Endothelial cell of hepatic sinusoid (primary cell): ENCODE measurements at regions not wholly inside any gene's neighbourhood (a gene's known extent, or its start where the extent isn't known, plus 50 kb on each side); places are given as distances from the start of the nearest gene placed in this dataset.

Source experiments
- in situ Hi-C: cut with HindIII; loops from 2 replicates; pipeline ENCODE4 v1.10.0; 2017; ENCODE audit warnings: low sequenced_read_pairs

- in situ Hi-C loops = no loop called here
Observed at GRCh38 chr11:24297461-24297860, 199.4 kb upstream of the LUZP2 start.

GRCh38 chr11:24298146-24298545 is 198.7 kb upstream of the LUZP2 start:
- in situ Hi-C loops = no loop called here

DNA sequence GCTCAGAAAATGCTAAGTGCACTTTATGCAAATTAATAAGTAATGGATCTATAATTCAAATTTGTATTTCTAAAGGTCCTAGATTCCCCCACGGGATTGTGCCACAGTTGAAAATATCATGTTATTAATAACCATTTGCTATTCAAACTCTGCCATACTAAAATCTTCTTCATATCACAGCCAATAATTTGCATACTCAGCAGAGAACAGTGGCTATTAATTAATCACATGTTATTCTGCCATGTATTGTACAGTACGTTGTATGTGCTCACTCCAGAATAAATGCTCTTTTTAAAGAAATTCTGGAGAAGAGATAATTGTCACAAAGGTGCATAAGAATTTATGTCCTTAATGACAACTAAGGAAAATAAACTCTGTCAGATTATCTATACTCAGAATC is 184.9 kb upstream of the LUZP2 start:
- in situ Hi-C loops = no loop called here

DNA sequence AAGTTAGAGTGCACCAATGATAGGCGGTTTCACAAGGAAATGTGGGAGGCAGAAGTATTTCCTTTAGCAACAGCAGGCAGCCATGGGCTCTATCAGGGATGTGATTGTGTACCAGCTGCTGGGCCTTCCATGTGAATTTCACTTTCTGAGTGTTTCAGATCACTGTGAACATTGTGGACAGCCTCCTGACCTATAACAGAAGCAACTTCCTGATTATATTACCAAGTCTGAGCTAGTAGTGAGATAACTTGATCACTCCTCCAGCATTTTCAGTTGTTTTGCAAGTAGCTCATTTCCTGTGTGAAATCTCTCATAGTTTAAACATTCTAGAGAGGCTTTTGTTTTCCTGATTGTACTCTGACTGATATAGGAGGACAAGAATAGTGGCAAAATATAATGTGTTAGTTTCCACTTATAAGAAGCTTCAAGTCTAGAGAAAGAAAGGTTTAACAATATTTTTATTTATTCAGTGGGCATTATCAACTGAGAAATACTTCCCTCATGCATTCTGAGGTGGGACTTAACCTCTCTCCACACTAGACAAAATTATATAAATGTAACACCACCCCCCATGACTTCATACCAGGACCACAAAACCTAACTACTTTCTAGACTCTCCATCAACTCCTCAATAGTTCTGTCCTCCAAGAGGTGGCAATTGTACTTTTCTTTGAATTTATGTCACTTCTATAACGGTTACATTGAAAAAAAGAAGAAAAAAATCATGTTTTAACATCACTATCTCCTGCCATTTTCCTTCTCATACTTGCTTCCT is 184.2 kb upstream of the LUZP2 start:
- in situ Hi-C loops = no loop called here

GRCh38 chr11:24321229-24321628 is 175.6 kb upstream of the LUZP2 start:
- in situ Hi-C loops = no loop called here

DNA sequence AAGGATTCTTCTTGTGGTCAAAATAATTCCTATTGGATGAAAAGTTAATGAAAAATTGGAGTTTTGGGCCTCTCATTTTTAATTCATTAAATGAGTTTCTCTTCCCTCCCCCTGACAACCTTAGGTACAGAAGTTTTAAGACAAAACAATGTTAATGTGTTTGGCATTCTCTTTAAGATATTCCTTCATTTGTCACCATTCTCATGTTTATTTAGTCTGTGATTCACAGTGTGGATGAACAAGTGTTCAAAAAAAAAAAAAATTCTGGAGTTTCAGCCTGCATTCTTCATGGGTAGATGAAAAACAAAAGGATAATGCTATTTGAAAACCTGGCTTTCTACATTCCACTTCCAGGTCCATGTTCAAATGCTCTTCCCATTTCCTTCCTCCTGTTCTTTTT is 172.6 kb upstream of the LUZP2 start:
- in situ Hi-C loops = no loop called here

DNA sequence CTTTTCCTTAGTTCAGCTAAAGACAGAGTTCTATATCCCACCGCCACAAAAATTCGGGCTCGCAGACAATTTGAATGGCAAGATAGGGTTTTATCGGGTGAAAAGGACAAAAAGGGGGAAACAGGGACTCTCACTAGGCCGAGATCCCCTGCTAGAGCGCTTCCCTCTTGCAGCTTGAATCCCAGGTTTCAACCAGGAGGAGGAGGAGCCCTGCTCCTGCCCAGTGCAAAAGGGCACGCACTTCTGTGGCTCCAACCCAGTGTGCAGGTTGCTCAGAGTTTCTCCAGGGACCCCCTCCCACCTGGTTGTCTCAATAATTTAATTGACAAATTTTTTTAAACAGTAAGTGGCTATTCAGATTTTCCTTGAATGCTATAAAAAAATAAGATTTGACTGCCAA is 152.6 kb upstream of the LUZP2 start:
- in situ Hi-C loops = no loop called here

DNA sequence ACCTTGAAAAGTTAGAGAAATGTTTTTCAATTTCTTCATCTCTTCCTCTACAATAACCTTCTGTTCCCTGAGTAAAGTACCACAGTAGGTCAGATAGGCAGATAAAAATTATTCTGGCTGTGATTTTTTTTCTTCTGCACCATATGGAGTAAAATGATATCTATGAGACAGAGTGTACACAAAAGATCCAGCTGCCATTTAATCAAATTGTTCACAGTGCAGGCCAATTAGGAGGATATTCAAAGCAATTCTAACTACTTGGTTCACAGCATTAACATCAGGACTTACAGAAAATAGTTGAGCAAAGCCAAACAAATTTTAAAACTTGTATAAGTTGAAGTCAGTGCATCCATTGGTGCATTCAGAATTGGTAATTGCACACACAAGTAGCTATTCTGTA is 147.9 kb upstream of the LUZP2 start:
- in situ Hi-C loops = no loop called here

DNA sequence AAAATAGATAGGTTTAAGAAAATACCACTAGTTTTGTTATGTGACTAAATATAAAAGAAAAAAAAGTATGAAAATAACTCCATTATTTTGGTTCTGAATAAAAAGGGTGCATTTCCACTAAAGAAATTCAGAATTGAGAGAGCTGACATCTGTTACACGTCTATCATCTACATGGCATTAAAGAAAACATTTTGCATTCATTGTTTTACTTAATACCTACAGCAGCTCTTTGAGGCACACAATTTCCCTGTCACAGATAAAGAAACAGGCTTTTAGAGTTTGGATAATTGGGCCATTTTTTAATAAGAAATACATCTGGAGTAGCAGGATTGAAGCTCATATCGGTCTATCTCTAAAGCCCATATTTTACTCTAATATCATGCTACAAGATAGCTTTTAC is 145.7 kb upstream of the LUZP2 start:
- in situ Hi-C loops = no loop called here

- in situ Hi-C loops = no loop called here
Observed at GRCh38 chr11:24356501-24356900, 140.4 kb upstream of the LUZP2 start.

- in situ Hi-C loops = no loop called here
Observed at GRCh38 chr11:24357620-24358410, 139.0 kb upstream of the LUZP2 start.

DNA sequence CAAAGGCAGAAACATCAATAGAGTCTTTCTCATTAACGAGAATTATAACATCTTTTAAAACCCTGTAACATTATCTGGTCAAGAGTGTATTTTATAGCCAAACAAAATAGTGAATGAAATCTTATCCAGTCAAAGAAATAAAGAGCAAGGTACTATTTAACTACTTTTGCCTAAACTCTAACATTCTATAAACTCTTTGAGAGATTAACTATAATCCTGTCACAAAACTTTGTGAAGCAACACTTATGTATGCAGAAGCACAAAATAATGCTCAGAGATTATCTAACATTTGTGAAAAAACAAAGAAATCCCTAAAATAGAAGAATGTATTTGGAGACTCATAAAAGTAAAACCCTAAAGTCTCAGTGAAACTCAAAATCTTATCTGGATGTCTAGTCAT is 124.4 kb upstream of the LUZP2 start:
- in situ Hi-C loops = no loop called here

GRCh38 chr11:24373516-24373915 is 123.3 kb upstream of the LUZP2 start:
- in situ Hi-C loops = no loop called here

- in situ Hi-C loops = no loop called here
Observed at GRCh38 chr11:24375351-24375750, 121.5 kb upstream of the LUZP2 start.

DNA sequence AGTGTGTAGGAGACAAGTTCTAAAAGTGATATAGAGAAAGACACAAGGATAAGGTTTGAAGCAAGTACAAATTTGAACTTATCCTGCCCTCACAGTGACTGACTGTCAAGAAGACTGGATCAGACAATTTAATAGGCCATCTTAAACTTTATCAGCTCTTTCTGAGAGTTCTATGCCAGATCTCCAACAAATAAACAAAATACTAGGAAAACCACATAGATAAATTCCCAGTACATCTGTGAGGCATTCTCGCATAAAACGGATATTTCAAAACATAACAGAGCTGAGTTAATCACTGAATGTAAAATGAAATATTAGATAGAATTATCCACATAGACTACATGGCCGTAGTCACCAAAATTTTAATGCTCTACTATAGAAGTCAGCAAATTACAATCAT is 120.9 kb upstream of the LUZP2 start:
- in situ Hi-C loops = no loop called here

- in situ Hi-C loops = no loop called here
Observed at GRCh38 chr11:24383137-24383536, 113.7 kb upstream of the LUZP2 start.

GRCh38 chr11:24384240-24384639 is 112.6 kb upstream of the LUZP2 start:
- in situ Hi-C loops = no loop called here

DNA sequence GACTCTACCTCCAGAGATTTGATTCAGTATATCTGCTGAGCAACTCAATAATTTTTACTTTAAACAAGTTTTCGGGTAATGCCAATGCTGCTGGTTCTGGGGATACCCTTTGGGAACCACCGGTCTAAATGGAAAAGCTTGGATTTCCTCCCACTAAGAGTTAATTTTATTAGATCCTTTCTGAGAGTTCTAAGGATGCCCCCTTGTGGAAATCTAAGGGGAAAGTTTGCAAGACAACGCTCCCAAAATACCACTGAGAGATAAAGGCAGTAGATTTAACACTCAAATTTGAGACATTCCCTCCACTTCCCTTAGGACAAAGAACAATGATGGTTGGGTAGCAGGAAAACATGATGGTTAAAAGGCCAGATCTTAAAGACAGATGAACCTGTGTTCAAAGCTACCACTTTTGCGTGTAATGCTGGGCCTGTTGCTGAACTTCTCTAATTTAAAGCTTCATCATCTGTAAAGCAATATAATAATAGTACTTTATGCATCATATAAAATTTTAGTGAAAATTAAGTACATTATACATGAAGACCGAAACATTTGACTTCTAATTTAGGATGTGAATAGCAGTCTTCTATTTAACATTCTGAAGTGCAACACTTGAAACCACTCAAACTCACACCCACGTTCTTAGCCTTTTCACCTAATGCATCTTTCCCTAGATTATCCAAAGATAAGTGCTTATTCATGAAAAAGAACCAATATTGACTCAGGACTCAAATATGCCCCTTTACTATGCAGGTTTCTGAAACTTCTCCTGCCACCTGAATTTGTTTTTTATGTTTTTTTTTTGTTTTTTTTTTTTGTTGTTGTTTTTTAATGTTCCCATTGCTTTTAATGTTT is 110.1 kb upstream of the LUZP2 start:
- in situ Hi-C loops = no loop called here

DNA sequence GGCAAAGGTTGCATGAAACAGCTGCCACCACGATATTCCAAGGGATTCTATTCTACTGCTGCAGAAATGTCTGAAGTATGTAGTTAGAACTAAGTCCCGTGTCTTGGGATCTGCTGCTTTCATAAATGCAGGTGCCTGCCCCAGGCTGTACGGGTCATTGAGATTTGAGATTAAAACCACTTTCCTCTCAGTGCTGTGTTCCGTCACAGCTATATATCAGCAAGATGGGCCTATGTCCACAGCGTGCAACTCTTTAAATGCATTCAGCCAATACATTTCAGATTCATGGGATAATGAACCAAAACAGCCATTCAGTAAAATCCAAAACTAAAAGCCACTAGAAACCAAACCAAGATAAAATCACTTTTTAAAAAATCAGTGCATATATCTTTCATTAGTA is 107.3 kb upstream of the LUZP2 start:
- in situ Hi-C loops = no loop called here

GRCh38 chr11:24390016-24390415 is 106.8 kb upstream of the LUZP2 start:
- in situ Hi-C loops = no loop called here

DNA sequence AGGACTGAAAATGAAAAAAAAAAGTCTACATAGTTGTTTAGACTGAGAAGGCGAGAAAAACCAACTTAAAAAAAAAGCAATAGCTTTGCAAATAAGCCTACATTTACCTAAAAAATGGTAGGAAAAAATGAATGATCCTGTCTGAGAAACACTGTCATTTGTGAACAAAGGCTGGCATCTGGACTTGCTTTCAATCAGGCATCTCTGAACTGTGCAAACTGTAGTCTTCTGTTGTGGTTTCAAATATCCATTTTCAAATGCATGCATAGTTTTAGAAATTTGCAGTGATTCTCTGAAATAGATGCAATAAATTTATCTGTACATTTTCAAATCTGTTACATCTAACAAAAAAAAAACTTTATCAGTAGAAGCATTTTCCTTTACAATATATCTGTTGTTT is 106.1 kb upstream of the LUZP2 start:
- in situ Hi-C loops = no loop called here

DNA sequence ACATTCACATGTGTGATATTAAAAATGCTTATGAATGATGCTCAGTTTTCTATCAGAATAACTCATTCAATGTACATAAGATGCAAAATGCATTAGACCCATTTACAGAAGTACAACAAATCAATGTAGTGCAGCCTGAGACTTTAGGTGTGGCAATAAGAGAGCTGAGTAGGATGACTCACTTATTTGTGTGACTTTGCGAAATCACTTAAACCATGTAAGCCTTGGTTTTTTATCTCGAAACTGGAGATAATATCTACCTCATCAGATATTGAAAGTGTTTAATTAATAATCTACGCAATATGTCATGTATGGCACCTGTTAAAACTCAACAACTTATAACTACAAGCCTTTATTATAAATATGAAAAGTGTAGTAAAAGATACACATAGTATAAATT is 105.7 kb upstream of the LUZP2 start:
- in situ Hi-C loops = no loop called here
